HG03280 (cell line): ENCODE measurements at regions not wholly inside any gene's neighbourhood (a gene's known extent, or its start where the extent isn't known, plus 50 kb on each side); places are given as distances from the start of the nearest gene placed in this dataset.

Experiments used
- ATAC-seq: cut with Tn5 transposase; IDR thresholded peaks from one replicate; pipeline ENCODE4 v1.9.1; 2021; ENCODE audit warnings: mild to moderate bottlenecking, moderate library complexity; ENCODE audit not compliant: unreplicated experiment

DNA sequence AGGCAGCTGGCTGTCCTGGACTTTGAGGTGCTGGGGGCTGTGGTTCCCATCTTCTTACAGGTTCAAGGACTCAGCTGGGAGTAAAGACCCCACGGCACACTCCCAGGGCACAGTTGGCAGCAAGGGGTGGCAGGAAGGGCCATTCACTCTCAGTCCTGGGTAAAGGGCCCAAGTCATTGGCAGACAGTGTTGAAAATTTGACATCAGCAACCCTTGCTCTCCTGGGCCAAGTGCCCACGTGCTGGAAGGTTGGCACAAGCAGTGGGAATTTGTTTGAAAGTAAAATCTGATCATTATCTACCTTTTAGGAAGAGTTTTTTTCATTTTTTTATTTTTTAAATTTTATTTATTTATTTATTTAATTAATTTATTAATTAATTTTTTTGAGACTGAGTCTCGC is 241.6 kb upstream of the MKI67 start:
- no peak for ATAC-seq

DNA sequence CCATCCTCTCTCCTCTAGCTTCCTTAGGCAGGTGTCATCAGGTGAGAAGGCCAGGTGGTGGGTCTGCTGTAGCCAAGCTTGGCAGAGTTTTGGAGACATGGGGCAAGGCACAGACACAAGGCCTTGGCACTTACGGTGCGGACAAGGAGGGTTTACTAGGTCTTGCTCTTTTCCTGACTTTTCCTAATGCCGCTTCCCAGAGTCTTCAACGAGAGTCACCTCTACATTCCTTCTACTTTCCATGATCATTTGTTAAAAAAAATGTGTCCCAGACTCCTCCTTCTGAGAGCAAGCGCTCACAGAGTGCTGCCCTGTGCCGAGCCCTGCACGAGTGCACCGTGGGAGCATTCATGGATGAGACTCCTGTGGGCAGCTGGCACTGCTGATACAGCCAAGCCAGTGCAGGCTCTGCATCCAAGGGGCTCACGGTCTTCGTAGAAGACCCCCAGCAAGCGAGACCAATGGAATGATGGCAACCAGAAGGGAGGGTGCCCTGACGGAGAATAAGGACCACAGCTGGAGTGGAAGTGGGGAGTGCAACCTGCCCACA is 243.0 kb upstream of the MKI67 start:
- no peak for ATAC-seq

DNA sequence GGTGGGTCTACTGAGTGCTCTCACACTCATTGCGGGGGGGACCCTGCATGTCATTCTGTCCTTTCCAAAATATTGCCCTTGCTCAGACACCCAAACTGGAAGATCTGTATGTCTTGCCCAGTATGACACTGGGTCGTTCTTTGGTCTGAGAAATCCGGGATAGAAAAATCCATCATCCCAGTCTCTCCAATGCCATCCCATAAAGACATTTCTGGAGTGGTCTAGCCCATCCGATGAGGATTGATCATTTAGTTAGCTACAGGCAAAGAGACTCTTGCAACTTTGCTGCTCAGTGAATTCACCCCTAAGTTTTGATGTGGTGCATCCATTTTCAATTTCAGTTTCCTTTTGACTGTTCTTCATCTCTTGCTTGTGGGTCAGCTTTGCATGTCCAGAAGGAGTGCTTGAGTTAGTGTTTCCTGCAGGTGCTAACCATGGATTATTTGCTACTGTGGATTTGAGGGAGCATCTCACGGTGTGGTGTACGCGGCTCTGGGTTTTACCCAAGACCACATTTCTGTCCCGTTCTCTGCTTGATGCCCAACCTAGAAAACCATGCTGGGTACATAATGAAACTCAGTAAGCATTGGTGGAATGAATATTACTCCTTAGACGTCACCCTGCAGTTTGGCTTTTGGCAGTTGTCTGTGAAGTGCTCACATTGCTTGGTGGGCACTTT is 247.0 kb upstream of the MKI67 start:
- ATAC-seq, result peak; percentile 93

DNA sequence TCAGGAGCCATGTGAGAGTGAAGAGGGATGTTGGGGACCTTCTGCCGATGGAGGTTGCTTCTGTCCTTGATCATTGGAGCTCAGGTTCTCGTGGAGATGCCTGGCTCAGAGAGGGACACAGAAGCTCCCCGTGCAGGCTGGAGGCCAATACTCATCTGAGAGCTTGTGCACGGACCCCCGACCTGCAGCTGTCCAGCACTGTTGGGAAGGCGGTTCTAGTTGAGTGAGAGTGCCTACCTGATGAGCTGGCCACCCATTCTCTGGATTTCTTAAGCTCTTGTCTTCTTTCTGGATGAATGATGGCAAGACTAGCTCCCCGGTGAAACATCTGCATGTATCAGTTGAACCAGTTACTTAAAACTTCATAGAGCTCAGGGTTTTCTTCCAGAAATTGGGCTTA is 247.6 kb upstream of the MKI67 start:
- ATAC-seq, result no peak

- ATAC-seq, result no peak
Measured at GRCh38 chr10:128375171-128375570, 248.9 kb upstream of the MKI67 start.

- no peak for ATAC-seq
Measured at GRCh38 chr10:128377364-128377987, 251.3 kb upstream of the MKI67 start.

DNA sequence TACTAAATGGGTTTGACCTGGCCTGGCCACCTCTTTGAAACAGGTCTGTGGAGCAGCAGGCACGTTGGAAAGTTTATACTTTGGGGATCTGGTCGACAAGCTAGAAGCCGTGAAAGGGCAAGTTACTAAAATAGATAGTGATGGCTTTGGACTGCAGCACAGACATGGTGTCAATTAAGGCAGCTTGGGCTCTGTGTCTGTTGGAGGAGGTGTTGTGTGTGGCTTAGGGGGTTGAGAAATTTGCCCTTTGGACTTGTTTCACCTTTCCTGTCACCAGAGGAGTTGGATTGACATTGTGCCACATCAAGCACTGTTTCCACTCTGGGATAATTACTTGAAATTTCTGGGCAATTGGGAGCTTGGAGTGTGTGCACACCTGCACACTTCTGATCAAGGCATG is 251.8 kb upstream of the MKI67 start:
- no peak for ATAC-seq

- ATAC-seq, result no peak
Measured at GRCh38 chr10:128380946-128381345, 254.7 kb upstream of the MKI67 start.

DNA sequence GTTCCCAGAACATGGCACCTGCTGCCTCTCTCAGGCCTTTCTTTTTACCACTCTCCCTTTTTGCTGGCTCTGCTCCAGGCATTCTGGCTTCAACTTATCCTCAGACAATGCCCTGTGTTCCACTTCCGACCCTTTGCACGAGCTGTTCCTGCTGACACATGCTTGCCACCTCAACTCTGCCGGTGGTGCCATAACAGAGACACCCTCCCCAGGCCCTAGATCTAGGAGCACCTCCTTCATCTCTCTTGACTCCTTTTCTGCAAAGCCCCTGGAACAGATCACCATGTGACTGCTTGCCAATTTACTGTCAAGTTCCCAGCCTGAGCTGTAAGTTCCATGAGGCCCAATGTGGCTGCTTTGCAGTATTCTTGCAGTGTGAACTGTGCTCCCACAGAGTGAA is 256.0 kb upstream of the MKI67 start:
- ATAC-seq, result no peak

- no peak for ATAC-seq
Measured at GRCh38 chr10:128384831-128385230, 258.6 kb upstream of the MKI67 start.

DNA sequence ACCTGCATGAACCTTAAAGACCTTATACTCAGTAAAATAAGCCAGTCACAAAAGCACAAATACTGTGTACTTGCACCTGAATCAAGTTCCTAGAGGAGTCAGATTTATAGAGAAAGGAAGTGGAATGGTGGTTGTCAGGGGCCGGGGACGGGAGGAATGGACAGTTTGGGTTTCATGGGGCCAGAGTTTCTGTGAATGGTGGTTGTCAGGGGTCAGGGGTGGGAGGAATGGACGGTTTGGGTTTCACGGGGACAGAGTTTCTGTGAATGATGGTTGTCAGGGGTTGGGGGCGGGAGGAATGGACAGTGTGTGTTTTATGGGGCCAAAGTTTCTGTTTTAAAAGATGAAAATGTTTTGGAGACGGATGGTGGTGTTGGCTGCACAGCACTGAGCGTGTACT is 260.0 kb upstream of the MKI67 start:
- no peak for ATAC-seq

DNA sequence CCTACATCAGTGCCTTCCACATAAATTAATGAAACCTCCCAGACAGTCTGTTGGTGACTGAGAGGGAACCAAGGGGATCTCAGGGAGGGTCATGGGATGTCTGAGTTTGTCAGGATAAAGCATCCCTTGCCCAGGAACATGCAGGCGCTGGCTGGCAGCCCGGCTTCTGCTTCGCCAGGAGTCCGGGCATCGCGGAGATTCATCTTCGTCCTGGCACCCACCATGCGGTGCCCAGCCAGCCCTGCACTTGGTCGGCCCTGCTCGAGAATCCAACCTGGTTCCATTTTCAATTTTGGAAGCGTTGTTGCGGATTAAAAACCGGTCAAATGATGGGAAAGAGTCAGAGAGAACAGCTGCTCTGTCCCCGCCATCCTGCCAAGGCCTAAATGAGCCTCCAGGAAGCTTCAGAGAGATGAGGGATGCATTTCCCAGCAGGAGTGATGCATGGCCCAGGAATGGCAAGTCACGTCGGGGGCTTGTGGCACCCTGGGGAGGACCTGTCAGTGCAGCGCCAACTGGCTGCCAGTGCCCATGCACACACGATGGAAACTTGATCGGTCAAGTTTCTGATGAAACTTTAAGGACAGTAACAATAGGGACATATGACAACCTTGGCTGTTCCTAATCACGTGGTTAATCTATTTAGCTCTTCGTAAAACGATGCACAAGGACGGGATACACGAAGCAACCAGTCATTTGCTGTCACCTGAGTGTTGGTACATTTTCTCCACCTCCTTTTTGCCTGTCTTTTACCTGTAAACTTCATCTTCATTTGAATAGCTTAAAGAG is 260.8 kb upstream of the MKI67 start:
- no peak for ATAC-seq

- no peak for ATAC-seq
Measured at GRCh38 chr10:128390596-128390995, 264.4 kb upstream of the MKI67 start.

DNA sequence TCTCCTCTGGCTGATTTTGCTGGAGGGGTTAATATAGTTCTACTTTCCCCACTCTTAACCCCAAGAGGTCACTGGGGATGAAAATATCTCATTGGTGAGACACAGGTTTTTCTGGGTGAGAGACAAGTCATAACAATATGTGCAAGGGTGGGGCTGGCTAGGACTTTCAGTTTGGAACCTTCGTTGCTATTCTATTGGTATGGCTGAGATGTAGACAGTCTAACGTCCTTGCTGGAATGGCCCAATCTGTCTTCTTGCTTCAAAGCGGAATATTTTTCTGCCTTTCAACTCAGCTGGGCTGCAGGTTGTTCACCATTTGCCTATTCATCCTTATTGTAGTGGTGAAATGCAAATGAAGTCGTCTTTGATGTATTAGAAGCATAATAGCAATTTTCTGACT is 267.3 kb upstream of the MKI67 start:
- no peak for ATAC-seq

DNA sequence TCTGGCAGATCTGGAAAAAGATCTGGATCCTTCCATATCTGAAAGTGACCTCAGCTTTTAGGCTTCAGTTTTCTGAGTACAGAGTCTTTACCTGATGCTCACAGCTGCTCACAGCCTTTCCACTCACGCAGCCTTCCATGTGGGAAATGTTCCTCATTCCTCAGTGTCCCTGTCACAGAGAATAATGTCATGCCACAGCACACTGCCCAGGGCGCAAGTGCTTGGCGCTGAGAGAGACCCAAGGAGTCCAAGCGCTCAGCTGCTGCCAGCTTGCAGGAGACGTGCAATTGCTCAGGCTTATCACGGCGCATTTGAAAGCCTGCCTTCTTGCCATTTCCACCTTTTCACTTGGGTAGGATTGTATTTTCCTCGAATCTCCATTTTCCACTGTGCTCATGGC is 271.9 kb upstream of the MKI67 start:
- ATAC-seq, result no peak

DNA sequence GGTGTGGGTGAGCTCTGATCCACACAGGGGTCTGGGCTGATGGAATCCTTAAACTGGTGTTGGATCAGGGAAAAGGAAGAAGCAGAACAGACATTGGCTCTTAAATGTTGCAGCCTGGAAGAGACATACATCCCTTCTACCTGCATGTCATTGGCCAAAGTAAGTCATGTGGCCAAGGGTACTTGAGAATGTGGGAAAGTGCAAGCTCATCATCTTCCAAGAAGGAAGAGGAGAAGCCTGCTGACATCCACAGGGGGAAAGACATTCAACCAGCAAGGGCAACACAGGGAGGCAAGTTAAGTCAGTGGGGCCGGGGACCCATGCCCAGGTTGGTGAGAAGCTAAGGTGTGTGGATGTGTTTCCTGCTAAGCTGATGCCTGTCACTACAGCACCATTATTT is 272.8 kb upstream of the MKI67 start:
- ATAC-seq, result no peak

DNA sequence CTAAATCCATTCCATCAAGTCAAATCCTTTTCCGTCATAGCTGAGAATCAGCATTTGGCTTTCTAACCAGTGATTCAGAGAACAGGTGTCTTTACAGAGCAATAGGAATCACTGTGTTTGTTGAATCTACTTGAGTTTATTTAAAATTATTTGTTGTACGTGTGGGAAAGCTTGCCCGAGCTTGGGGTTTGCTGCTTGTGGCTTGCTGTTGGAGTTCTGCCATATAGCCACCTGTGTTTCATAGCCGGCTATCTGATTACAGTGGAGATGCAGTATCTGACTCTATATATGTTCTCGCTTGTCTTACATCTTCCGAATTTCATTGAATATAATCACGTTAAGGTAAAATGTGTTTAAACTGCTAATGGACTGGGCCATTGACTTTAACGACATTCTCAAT is 274.3 kb upstream of the MKI67 start:
- no peak for ATAC-seq

DNA sequence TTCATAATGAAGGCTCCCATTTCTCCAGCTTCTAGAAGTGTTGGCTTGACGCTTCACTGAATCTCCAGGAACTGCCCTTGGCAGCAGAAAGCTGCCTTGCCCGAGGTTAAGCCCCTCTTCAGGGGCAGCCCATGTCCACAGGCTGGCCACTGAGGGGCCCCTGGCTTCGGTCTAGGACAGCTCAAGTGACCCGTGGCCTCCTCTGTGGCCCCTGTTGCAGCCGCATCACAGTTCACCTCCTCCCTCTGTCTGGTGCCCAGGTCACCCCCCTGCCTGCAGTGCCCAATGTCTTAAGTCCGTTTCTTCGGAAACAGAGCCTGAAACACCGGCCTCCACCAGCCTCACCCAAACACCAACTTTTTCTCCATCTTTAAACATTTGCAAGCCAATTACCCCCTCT is 279.2 kb upstream of the MKI67 start:
- no peak for ATAC-seq

DNA sequence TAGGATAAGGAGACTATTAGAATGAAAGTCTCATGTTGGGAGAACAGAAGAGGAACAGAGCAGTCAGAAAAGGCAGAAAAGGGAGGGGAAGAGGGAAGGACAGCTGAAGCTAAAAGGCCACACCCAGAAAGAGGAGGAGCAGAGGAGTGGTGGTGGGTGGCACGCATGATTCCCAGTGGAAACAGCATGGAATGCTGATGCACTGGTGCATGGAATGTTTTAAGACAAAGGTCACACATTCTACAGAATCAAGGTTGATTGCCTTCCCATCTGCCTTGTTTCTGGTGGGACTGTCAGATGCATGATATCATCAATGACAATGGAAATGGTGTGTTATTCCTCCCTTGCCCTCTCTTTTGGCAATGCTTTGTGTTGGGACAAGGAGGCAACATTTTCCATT is 285.4 kb upstream of the MKI67 start:
- no peak for ATAC-seq

DNA sequence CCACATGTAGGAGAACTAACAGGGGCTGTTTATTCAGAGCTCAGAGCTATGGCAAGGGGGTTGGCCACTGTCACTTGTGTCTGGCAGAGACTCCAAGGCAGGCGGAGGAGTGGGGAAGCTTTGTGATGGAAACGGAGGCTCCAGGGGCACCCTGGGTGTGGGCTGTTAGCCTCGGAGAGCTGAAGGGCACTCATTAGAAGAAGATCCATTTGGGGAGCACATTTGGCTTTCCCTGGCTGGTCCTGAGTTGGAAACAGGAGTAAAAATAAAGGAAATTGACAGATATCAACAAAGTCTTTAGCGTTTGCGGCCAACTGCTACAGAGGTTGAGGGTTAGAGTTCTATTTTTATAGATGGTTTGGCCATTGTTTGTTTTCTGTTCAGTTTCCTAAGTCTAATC is 288.3 kb upstream of the MKI67 start:
- ATAC-seq, result no peak

- ATAC-seq, result no peak
Measured at GRCh38 chr10:128416231-128416630, 290.0 kb upstream of the MKI67 start.

- ATAC-seq, result no peak
Measured at GRCh38 chr10:128417826-128418225, 291.6 kb upstream of the MKI67 start.
